ENCODE measurements at regions not wholly inside any gene's neighbourhood (a gene's known extent, or its start where the extent isn't known, plus 50 kb on each side); places are given as distances from the start of the nearest gene placed in this dataset.
"Not testable (repeated sequence)": the region's sequence is repeated elsewhere in the genome, so short reads cannot be mapped to it uniquely, and the experiment has no call there.

GRCh38 chr4:131883181-131883580 lies 1265.9 kb upstream of the PCDH10 start:
- H3K27ac Mint-ChIP-seq; H3K36me3 Mint-ChIP-seq (ENCODE audit: low read depth); H3K4me1 Mint-ChIP-seq (ENCODE audit: low read depth); H3K4me3 Mint-ChIP-seq; POLR2A ChIA-PET; ATAC-seq; DNase-seq; H3K9me3 Mint-ChIP-seq (ENCODE audit: insufficient read depth); H3K27me3 Mint-ChIP-seq (ENCODE audit: low read depth); CTCF ChIA-PET: not testable (repeated sequence)

- DNase-seq; ATAC-seq; POLR2A ChIA-PET; CTCF ChIA-PET; H3K9me3 Mint-ChIP-seq (ENCODE audit: insufficient read depth); H3K27ac Mint-ChIP-seq; H3K36me3 Mint-ChIP-seq (ENCODE audit: low read depth); H3K4me1 Mint-ChIP-seq (ENCODE audit: low read depth); H3K27me3 Mint-ChIP-seq (ENCODE audit: low read depth); H3K4me3 Mint-ChIP-seq: not testable (repeated sequence)
Measured at GRCh38 chr4:131925662-131926061, 1223.4 kb upstream of the PCDH10 start.

GRCh38 chr4:131967646-131968045 lies 1181.4 kb upstream of the PCDH10 start:
- CTCF ChIA-PET; H3K4me1 Mint-ChIP-seq (ENCODE audit: low read depth); H3K36me3 Mint-ChIP-seq (ENCODE audit: low read depth); DNase-seq; H3K9me3 Mint-ChIP-seq (ENCODE audit: insufficient read depth); H3K4me3 Mint-ChIP-seq; H3K27ac Mint-ChIP-seq; ATAC-seq; H3K27me3 Mint-ChIP-seq (ENCODE audit: low read depth); POLR2A ChIA-PET: not testable (repeated sequence)

- ATAC-seq: no peak
- no peak for DNase-seq
- H3K4me1 Mint-ChIP-seq (ENCODE audit: low read depth): no peaks in the 10 kb centered on the region
- no peaks in the 10 kb centered on the region for H3K36me3 Mint-ChIP-seq (ENCODE audit: low read depth)
- peaks cover 5% of the 10 kb centered on the region for H3K9me3 Mint-ChIP-seq (ENCODE audit: insufficient read depth)
- peak overlapping the region; percentile 63 for H3K4me3 Mint-ChIP-seq
- CTCF ChIA-PET: no interaction called here
- no peak overlapping the region for H3K27ac Mint-ChIP-seq
- no peaks in the 10 kb centered on the region for H3K27me3 Mint-ChIP-seq (ENCODE audit: low read depth)
- POLR2A ChIA-PET: no interaction called here
Measured at GRCh38 chr4:131974730-131975129, 1174.4 kb upstream of the PCDH10 start.

- peak overlapping the region; percentile 60 for H3K27ac Mint-ChIP-seq
- CTCF ChIA-PET; DNase-seq; POLR2A ChIA-PET; H3K9me3 Mint-ChIP-seq (ENCODE audit: insufficient read depth); H3K27me3 Mint-ChIP-seq (ENCODE audit: low read depth); ATAC-seq; H3K36me3 Mint-ChIP-seq (ENCODE audit: low read depth); H3K4me1 Mint-ChIP-seq (ENCODE audit: low read depth): not testable (repeated sequence)
- H3K4me3 Mint-ChIP-seq: peak overlapping the region; percentile 63
Measured at GRCh38 chr4:131975276-131976132, 1173.6 kb upstream of the PCDH10 start.

- POLR2A ChIA-PET; H3K4me1 Mint-ChIP-seq (ENCODE audit: low read depth); H3K27me3 Mint-ChIP-seq (ENCODE audit: low read depth); H3K36me3 Mint-ChIP-seq (ENCODE audit: low read depth); DNase-seq; H3K9me3 Mint-ChIP-seq (ENCODE audit: insufficient read depth); ATAC-seq; CTCF ChIA-PET: not testable (repeated sequence)
- H3K4me3 Mint-ChIP-seq: peak overlapping the region; percentile 63
- H3K27ac Mint-ChIP-seq: peak overlapping the region; percentile 60
Measured at GRCh38 chr4:131976133-131977002, 1172.7 kb upstream of the PCDH10 start.

- Mint-ChIP-seq H3K4me3 (no peak overlapping the region), H3K36me3 (ENCODE audit: low read depth) (no peaks in the 10 kb centered on the region), H3K4me1 (ENCODE audit: low read depth) (no peaks in the 10 kb centered on the region), H3K27ac (no peak overlapping the region), H3K9me3 (ENCODE audit: insufficient read depth) (peaks cover 5% of the 10 kb centered on the region), H3K27me3 (ENCODE audit: low read depth) (no peaks in the 10 kb centered on the region)
- DNase-seq (no peak), ATAC-seq (no peak)
- POLR2A ChIA-PET: no interaction called here
- CTCF ChIA-PET: no interaction called here
Measured at GRCh38 chr4:131978120-131978519, 1171.0 kb upstream of the PCDH10 start.

- CTCF ChIA-PET: no interaction called here
- Mint-ChIP-seq H3K27ac (no peak overlapping the region), H3K4me3 (no peak overlapping the region), H3K9me3 (ENCODE audit: insufficient read depth) (no peaks in the 10 kb centered on the region), H3K27me3 (ENCODE audit: low read depth) (no peaks in the 10 kb centered on the region), H3K36me3 (ENCODE audit: low read depth) (no peaks in the 10 kb centered on the region), H3K4me1 (ENCODE audit: low read depth) (no peaks in the 10 kb centered on the region)
- DNase-seq (no peak), ATAC-seq (no peak)
- POLR2A ChIA-PET: no interaction called here
Measured at GRCh38 chr4:131989576-131989975, 1159.5 kb upstream of the PCDH10 start.

GRCh38 chr4:132001542-132001941 lies 1147.6 kb upstream of the PCDH10 start:
- POLR2A ChIA-PET: interaction anchor here (0.5 kb wide), 1 partner anchor 9 kb away, joined by 3 read pairs; no protein-coding TSS in a partner anchor
- CTCF ChIA-PET: no interaction called here
- DNase-seq: no peak

GRCh38 chr4:132003593-132003992 lies 1145.5 kb upstream of the PCDH10 start:
- ATAC-seq: no peak
- H3K9me3 Mint-ChIP-seq (ENCODE audit: insufficient read depth): no peaks in the 10 kb centered on the region
- DNase-seq: no peak
- no peak overlapping the region for H3K27ac Mint-ChIP-seq
- H3K4me3 Mint-ChIP-seq: no peak overlapping the region
- no peaks in the 10 kb centered on the region for H3K4me1 Mint-ChIP-seq (ENCODE audit: low read depth)
- POLR2A ChIA-PET: no interaction called here
- no peaks in the 10 kb centered on the region for H3K36me3 Mint-ChIP-seq (ENCODE audit: low read depth)
- CTCF ChIA-PET: no interaction called here
- H3K27me3 Mint-ChIP-seq (ENCODE audit: low read depth): no peaks in the 10 kb centered on the region

More at GRCh38 chr4:132001542-132001941, 1147.6 kb upstream of the PCDH10 start:
- H3K9me3 Mint-ChIP-seq (ENCODE audit: insufficient read depth): no peaks in the 10 kb centered on the region
- no peak for ATAC-seq
- no peaks in the 10 kb centered on the region for H3K4me1 Mint-ChIP-seq (ENCODE audit: low read depth)
- no peak overlapping the region for H3K4me3 Mint-ChIP-seq
- H3K27me3 Mint-ChIP-seq (ENCODE audit: low read depth): no peaks in the 10 kb centered on the region
- no peaks in the 10 kb centered on the region for H3K36me3 Mint-ChIP-seq (ENCODE audit: low read depth)
- no peak overlapping the region for H3K27ac Mint-ChIP-seq

GRCh38 chr4:132015321-132015720 lies 1133.8 kb upstream of the PCDH10 start:
- no peak for ATAC-seq
- no peaks in the 10 kb centered on the region for H3K9me3 Mint-ChIP-seq (ENCODE audit: insufficient read depth)
- no peaks in the 10 kb centered on the region for H3K27me3 Mint-ChIP-seq (ENCODE audit: low read depth)
- H3K4me3 Mint-ChIP-seq: no peak overlapping the region
- no peaks in the 10 kb centered on the region for H3K36me3 Mint-ChIP-seq (ENCODE audit: low read depth)
- H3K4me1 Mint-ChIP-seq (ENCODE audit: low read depth): no peaks in the 10 kb centered on the region
- H3K27ac Mint-ChIP-seq: no peak overlapping the region
- POLR2A ChIA-PET: no interaction called here
- CTCF ChIA-PET: no interaction called here
- DNase-seq: no peak

- no peak for DNase-seq
- H3K27ac Mint-ChIP-seq: no peak overlapping the region
- POLR2A ChIA-PET: no interaction called here
Measured at GRCh38 chr4:132016703-132017350, 1132.3 kb upstream of the PCDH10 start.

More at GRCh38 chr4:132016703-132017350, 1132.3 kb upstream of the PCDH10 start:
- Mint-ChIP-seq H3K4me3 (no peak overlapping the region), H3K27me3 (ENCODE audit: low read depth) (no peaks in the 10 kb centered on the region), H3K36me3 (ENCODE audit: low read depth) (no peaks in the 10 kb centered on the region), H3K4me1 (ENCODE audit: low read depth) (no peaks in the 10 kb centered on the region), H3K9me3 (ENCODE audit: insufficient read depth) (no peaks in the 10 kb centered on the region)
- CTCF ChIA-PET: no interaction called here
- ATAC-seq: no peak

Measured in activated CD8-positive, alpha-beta T cell treated with anti-CD3 and anti-CD28 coated beads, Interleukin-2, amount 10 ng/mL, durations not matched to agents 7 days and 5 days (primary cell).